Inferior parietal cortex (tissue), 1 donor: ENCODE measurements at regions not wholly inside any gene's neighbourhood (a gene's known extent, or its start where the extent isn't known, plus 50 kb on each side); places are given as distances from the start of the nearest gene placed in this dataset.
"Not testable (repeated sequence)": the region's sequence is repeated elsewhere in the genome, so short reads cannot be mapped to it uniquely, and the experiment has no call there.

ENCODE experiments used
- DNase-seq: peaks from one replicate; pipeline ENCODE4 v3.0.0-alpha.2; 2016; ENCODE audit errors: extremely low spot score

DNA sequence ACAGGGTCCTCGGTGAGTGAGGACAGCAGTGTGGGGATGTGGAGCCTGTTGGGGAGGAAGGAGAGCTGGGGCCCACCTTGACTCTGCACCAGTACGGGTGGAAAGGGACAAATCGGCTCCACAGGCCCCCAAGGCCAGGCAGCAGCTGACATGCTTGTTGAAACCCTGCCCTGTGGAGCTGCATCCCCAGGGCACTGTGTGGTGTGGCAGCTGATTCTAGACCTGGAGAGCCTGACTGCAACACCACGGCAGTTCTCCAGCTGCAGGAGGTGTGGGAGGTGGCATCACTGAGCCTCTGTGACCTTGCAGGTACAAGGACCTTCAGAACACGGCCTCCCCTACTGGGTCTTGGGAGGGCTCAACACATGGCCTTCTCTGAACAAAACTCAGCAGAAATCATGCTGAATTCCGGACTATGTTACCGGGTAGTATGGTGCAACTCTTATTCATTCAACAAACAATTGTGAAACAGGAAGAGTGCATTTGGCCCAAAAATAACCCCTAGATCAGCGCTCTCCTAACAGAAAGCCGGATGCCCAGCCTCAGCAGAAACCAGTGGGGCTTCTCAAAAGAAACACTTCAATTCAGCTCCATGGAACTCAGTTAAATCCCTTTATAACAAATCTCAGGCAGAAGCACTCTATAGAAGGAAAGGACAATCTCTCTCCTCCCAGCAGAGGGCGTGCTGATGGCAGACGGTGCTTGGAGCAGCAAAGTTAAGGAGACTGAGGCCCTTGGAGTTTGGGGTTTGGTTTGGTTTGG is 104.4 kb upstream of the SALL3 start:
- DNase-seq: peak; percentile 38

GRCh38 chr18:78875778-78876650 is 103.6 kb upstream of the SALL3 start:
- DNase-seq: no peak

DNA sequence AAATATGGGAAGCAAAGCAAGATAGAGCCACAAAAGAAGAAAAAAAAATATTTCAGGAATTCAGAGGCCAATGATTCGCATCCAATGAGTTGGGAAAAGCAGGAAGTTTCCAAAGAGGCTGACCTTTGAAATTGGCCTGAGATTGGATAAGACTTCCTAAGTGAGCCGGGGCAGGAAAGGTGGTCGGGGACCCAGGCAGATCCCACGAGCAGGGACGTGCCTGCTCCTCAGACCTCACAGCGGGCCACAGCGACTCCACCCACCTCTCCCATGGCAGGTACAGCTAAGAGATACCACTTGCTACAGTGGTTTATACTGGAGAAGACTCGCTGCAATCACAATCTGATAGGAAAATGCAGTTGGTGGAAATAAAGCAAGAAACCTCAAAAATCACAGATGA is 102.8 kb upstream of the SALL3 start:
- DNase-seq: no peak

DNA sequence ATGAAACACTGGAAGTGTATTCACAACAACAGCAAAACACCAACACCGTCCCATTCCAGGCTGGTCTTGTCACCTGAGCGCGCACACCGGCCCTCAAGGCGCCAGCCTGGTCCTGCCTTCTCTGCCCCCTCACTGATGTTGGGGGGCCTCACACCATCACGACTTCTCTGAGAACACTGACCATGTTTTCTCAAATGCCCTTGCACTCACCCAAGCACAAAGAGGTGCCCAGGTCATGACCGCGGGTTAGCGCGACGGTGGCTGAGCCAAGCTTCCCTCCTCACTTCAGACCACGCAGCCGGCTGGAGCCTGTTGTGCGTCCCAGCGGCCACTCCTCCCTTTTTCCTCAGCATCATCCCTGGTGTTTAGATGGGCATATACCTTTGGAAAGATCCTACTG is 101.3 kb upstream of the SALL3 start:
- no peak for DNase-seq

DNA sequence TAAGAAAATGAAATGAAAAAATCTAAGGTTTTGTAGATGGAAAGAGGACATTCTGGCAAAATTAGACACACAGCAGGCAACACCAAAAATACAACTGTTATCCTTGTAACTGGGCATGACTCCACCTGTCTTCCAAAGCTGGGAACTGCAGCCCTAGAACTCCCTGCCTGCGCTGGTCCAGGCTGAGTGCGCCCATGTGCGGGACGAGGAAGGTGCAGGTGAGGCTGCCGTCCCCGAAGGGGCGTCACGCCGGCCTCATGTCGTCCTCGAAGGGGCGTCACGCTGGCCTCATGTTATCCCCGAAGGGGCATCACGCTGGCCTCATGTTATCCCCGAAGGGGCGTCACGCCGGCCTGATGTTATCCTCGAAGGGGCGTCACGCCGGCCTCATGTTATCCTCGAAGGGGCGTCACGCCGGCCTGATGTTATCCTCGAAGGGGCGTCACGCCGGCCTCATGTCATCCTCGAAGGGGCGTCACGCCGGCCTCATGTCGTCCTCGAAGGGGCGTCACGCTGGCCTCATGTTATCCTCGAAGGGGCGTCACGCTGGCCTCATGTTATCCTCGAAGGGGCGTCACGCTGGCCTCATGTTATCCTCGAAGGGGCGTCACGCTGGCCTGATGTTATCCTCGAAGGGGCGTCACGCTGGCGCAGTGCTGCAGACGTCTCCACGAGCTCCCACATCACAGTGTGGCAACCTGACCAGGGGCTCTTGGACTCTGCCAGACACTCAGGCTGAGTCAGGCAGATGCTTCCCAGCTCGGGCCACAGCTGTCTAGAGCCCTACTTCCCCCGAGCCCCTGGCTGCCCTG is 100.3 kb upstream of the SALL3 start:
- DNase-seq: not testable (repeated sequence)

GRCh38 chr18:78882585-78882984 is 97.0 kb upstream of the SALL3 start:
- no peak for DNase-seq

GRCh38 chr18:78883501-78883900 is 96.1 kb upstream of the SALL3 start:
- no peak for DNase-seq

DNA sequence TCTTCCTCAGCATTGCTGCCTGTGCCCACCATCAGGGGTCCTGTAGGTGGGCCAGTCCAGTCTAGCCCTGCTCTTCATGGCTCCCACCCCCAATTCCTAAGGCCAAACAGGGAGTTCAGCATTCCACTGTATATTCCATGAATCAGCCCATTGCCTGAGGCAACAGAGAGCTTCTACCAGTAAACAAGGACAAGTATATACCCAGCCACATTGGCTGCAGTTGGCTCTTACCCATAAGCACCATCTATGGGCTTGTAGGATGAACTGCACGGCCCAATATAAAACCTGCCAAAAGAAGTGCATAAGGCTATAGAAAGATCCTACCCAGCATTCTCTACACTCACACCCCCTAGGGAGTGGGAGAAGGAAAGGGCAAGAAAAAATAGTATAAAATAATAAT is 95.1 kb upstream of the SALL3 start:
- DNase-seq: no peak

GRCh38 chr18:78889250-78889649 is 90.4 kb upstream of the SALL3 start:
- no peak for DNase-seq

- no peak for DNase-seq
Observed at GRCh38 chr18:78890388-78890787, 89.2 kb upstream of the SALL3 start.

DNA sequence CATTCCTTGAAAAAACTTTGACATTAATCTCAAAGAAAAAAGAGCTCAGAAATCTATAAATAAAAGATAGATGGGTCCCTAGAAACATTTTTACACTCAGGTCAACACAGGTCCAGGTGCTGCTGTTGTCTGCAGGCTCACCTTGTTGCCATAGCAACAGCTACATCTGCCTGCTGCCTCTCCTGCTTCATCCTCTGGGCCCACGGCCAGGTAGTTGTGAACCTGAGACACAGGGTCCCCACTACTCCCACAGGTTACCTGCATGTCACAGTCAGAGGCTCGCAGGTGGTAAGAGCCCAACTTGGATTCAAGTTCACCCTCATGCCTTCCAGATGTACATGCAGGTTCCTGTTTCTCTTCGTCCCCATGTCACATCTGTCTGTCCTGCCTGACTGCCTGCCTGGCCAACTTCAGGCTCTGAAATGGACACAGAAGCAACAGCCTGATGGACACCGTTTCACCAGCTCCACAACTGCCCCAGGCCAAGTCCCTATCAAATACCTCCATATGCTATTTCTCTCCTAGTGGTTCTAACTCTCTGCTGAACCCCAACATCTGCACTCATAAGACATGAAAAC is 88.3 kb upstream of the SALL3 start:
- no peak for DNase-seq

DNA sequence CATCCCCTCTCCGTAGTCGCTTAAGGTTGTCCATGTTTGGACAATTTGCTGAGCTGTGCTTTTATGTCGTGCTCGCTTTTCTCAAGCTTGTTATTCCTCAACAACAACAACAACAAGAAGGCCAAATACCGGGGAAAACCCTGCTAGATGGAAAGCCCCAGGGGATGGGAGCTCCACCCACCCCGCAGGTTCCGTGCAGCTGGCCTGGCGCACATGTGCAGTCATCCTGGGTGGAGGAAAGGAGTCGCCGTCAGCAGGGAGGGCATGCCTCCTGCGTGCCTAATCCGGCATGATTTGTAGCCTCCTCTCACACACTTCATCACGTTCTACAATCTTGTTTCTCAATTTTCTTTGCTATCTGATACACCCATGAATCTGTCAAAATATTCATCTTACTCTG is 87.4 kb upstream of the SALL3 start:
- no peak for DNase-seq

DNA sequence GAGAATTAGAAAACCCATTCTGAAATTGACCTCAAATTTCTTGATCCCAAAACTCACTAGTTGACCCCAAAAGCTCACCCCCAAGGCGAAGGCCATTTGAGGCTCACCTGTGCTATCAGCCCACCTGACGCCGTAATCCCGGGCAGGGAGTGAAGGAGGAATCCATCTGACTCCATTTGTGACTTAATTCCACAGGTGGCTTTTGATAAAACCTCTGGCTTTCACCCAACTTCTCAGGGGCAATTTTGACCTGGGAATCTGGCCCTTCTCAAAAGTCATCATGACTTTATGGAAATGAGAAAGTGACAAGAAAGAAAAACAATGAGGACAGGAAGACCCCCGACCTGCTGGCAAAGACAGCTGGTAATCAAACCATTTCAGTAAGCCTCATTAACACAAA is 86.9 kb upstream of the SALL3 start:
- no peak for DNase-seq

- no peak for DNase-seq
Observed at GRCh38 chr18:78893281-78894032, 86.2 kb upstream of the SALL3 start.

- no peak for DNase-seq
Observed at GRCh38 chr18:78894033-78894305, 85.6 kb upstream of the SALL3 start.

DNA sequence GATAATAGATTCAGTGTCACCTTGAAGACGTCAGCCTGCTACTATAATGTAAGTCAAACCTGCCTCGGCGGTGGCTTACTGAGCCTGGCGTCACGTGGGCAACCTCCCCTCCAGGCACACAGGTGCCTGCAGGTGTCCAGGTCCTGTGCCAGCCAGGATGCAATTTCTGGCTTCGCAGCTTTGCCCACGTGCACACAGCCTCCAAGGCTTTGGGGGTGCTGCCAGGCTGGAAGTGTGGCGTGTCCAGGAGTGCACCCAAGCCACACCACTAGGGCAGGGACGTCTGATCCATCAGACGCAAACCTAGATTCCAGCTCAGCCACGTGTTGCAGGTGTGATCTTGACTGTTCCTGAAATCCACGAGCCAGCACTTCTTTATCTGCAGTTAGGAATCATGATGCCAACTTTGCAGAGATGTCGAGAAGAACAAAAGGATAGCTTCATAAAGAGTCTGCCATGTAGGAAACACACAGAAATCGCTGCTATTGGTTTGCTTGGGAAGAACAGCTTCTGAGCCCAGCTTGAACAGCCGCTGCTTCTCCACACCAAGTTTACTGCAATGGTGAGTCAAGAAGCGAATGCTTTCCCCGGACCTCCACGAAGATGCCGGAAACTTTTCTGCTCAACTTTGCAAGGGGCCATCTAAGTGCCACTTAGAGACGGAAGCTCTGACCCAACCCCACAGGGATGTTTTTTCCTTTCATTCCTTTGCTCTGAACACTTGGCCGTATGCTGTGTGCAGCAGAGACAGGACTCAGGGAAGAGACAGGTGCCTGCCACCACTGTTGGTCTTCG is 84.2 kb upstream of the SALL3 start:
- DNase-seq: no peak

- DNase-seq: no peak
Observed at GRCh38 chr18:78896111-78896905, 83.3 kb upstream of the SALL3 start.

DNA sequence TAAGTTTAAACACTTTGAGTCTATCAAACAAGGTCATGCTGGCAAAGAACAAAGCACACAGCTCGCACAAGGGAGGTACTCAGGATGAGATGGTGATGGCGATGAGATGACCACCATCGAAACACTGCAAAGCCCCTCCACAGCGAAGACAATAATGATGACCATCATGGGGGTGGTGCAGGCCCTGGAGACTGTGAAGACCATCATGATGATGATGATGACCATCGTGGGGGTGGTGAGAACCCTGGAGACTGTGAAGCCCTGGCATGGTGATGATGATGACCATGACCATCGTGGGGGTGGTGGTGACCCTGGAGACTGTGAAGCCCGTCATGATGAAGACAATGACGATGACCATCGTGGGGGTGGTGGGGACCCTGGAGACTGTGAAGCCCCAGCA is 81.6 kb upstream of the SALL3 start:
- DNase-seq: no peak

DNA sequence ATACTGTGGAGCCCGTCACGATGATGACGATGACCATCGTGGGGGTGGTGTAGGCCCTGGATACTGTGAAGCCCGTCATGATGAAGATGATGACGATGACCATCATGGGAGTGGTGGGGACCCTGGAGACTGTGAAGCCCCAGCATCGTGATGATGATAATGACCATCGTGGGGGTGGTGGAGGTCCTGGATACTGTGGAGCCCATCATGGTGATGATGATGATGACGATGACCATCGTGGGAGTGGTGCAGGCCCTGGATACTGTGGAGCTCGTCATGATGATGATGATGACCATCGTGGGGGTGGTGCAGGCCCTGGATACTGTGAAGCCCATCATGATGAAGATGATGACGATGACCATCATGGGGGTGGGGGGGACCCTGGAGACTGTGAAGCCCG is 81.0 kb upstream of the SALL3 start:
- DNase-seq: no peak

DNA sequence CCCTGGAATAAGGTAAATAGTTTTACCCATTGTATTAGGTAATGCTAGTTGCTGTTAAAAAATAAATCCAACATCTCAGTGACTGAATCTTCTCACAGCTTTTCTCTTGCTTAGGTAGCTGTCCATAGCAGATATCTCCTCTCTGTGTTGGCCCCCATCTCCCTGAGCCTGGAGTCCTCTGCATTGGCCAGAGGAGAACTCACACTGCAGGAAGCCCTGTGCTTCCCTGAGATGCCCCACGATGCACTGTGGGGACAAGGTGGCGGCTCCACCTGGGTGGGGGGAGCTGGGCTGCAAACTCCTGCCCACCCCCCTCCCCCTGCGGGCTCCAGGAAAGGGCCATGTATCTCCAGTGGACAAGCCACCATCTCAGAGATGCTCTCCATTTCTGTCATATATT is 80.4 kb upstream of the SALL3 start:
- DNase-seq: no peak
